GM19043 (cell line): ENCODE measurements at regions not wholly inside any gene's neighbourhood (a gene's known extent, or its start where the extent isn't known, plus 50 kb on each side); places are given as distances from the start of the nearest gene placed in this dataset.
"Not testable (repeated sequence)": the region's sequence is repeated elsewhere in the genome, so short reads cannot be mapped to it uniquely, and the experiment has no call there.

Source experiments
- ATAC-seq: cut with Tn5 transposase; IDR thresholded peaks from one replicate; pipeline ENCODE4 v1.9.1; 2021; ENCODE audit warnings: low read depth; ENCODE audit not compliant: unreplicated experiment

DNA sequence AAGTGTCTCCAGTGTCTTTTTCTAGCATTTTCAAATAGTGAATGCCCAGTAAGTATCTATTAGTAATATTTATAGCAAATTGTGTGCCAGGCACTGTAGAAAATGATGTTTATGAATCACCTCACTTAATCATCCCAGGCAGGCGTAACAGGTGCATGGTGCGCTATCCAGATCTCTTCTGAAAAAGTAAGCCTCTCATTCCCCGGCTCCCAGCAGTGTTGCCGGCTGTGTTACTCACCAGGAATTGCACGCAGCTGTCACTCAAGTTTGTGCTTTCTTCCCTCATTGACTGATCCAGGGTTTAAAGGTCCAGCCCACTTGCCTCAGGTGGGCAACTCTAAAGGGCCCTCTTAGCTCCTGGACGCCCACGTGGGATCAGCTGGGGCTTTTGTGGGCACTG, 173.8 kb upstream of the RASSF8 start:
- ATAC-seq: no peak

DNA sequence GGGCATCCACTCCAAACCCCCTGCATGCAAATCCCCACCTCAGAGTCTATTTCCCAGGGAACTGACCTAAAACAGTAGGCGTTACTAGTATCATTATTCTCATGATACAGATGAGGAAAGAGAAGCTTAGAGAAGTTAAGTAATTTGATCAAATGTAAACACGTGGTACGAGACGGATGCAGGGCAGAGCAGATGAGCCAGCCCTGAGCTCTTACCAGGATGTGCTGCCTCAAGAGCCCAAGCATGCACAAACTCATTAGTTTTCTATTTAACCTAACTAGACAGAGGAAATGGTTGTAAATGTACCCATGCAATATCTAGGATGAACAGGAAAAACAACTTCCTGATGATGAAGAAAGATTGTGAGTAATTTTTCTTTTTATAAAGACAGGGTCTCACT, 173.3 kb upstream of the RASSF8 start:
- ATAC-seq: no peak

DNA sequence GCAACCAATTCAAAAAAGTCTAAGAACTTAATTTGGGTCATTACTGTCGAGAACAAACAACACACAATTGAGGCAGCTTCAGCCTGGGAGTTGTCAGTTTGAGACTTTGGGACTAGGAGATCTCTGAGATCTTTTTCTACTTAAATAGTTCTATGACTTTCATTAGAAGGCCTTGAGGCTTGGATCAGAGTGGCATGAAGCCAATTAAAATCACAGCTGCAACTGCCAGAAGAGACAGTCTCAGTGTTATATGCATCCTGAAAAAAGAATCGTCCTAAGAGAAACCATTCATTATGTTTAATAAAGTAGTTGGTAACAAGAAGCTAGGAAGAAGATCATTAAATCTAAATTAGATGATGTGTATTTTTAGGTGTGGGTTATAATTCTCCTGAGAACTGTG, 170.8 kb upstream of the RASSF8 start:
- no peak for ATAC-seq

DNA sequence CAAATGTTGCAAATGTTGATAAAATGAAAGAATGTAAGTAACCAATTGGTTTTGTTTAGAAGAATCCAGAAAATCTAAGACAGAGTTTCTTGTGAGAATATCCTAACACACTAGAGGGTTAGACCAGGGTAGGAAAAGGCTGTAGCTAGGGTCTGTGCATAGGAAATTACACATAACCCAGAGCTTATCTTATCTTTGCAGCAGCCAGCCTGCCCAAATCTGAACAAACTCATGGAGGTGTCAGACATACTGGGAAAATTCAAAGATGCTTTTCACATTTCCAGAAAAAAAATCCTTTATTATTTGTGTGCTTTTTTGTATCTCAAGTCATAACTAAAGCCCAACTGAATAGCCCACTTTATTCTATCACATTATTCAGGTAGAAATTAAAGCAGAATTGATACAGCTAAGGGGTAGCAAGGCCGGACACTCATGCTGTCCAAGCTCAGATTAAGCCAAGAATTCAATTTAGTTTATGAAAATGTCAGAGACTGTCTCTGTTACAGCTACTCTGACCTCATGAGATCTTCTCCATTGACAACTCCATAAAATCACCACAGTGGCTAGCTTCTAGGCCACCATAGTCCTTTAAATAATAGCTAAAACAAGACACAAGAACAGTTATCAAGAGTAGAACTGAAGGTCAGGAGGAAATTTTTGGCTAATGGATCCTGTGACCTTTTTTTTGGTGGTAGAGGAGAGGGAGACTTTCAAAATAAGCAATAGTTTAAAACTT, 169.6 kb upstream of the RASSF8 start:
- ATAC-seq: no peak

GRCh38 chr12:25789541-25789944, 168.9 kb upstream of the RASSF8 start:
- ATAC-seq: no peak

DNA sequence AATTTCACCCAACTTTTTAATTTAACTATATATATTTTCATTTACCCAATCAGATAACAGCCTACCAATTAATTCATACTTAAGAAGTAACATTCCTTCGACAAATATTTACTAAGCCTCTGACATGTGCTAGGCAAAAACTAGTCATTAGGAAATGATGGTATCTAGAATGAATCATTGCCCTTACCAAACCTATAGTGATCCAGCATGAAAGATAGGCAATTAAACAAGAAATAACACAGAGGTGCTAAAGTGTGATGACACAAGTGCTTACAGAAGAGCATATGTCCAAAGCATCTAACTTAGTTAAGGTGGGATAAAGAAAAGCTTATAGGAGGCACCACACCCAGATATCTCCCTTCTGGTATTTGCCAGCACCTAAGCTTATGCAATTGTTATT, 166.5 kb upstream of the RASSF8 start:
- no peak for ATAC-seq

DNA sequence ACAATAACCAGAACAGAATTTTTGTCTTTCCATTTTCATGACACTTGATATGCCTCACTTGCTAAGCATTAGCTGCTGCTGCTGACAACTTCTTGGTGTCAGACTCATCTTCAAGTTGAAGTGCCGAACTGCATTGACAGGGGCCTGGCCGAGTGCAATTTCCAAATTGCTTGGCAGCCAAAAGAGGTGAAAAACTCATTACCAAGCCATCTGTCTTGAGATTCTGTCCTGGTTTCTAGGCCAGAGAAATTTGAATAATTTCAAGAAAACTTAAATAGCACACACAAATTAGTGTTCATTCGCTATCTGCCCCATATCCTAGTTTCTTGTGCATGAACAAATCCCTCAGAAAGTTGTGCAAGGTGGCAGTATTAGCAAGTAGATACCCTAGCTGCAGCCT, 165.3 kb upstream of the RASSF8 start:
- ATAC-seq: no peak

- ATAC-seq: no peak
These were observed 163.9 kb upstream of the RASSF8 start for GRCh38 chr12:25794571-25794970.

GRCh38 chr12:25796523-25797000, 161.9 kb upstream of the RASSF8 start:
- ATAC-seq: no peak

- no peak for ATAC-seq
These were observed 161.1 kb upstream of the RASSF8 start for GRCh38 chr12:25797386-25797785.

DNA sequence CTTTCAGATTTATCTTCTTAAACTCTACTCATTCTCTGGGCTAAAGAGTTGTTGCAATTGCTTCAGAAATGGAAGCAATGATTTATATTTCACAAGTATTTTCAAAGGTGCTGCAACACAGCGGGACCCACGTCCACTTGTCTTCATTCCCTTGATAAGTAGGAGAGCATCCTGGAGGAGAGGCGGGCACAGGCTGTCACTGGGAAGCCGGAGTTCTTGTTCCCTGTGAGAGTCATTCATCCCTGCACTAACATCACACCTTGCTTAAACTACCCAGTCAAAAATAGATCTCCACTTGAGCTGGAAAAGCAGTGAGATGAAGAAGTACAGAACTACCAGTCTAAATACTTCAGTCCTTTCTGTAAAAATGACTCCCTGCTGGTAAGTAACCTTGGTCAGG, 160.5 kb upstream of the RASSF8 start:
- ATAC-seq: no peak

- ATAC-seq: no peak
These were observed 158.4 kb upstream of the RASSF8 start for GRCh38 chr12:25800101-25800500.

DNA sequence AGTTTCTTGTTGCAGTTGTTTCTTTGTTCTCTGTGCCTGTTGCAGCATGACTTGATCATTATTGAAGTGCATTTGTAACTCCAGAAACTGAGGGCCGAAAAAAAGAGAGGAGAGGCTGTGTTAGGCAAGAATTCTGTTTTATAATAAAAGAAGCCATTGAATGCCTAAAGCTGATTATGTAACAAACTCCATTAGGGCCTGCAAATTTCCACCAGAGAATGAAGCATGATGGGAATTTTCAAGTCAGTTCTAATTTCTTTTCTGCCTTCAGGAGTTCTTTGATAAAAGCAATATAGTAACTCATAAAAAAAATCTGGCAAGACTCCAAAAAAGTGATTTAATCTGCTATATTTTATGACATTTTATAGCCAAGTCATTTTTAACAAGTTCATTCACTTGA, 156.7 kb upstream of the RASSF8 start:
- ATAC-seq: no peak

DNA sequence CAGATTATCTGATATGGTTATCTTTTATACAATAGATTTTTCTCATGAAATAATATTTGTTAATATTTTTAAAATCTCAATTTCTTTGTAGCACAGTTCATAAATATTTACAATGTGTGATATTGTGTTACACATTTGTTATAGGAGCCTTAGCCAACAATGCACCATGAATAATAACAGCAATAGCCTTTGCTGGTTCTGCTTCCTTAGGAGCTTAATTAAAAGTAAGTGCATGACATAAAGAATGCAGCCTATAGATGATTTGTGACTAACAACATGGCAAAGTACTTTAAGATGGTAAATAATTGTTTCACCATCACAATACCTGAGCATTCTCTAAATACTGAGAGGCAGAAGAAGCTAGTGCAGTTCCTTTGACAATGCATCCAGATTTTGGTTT, 156.3 kb upstream of the RASSF8 start:
- ATAC-seq: no peak

DNA sequence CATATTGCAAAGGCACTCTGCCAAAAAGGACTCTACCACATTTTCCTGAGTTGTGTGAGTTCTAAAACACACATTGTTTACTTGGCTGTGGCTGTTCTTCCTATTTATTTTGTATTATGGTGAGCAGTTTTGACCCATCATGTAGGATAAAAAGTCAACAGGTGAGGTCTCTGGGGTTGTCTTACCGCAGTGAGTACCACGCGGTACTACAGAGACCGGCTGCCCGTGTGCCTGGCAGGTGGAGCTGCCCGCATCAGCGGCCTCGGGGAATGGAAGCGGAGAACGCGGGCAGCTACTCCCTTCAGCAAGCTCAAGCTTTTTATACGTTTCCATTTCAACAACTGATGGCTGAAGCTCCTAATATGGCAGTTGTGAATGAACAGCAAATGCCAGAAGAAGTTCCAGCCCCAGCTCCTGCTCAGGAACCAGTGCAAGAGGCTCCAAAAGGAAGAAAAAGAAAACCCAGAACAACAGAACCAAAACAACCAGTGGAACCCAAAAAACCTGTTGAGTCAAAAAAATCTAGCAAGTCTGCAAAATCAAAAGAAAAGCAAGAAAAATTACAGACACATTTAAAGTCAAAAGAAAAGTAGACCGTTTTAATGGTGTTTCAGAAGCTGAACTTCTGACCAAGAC, 155.3 kb upstream of the RASSF8 start:
- ATAC-seq: not testable (repeated sequence)

DNA sequence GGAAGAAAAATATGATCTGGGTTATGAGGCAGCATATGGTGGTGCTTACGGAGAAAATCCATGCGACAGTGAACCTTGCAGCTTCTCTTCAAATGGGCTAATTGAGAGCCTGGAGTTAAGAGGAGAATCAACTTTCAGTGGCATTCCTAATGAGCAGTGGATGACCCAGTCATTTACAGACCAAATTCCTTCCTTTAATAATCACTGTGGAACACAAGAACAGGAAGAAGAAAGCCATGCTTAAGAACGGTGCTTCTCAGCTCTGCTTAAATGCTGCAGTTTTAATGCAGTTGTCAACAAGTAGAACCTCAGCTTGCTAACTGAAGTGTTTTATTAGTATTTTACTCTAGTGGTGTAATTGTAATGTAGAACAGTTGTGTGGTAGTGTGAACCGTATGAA, 154.2 kb upstream of the RASSF8 start:
- ATAC-seq: not testable (repeated sequence)

DNA sequence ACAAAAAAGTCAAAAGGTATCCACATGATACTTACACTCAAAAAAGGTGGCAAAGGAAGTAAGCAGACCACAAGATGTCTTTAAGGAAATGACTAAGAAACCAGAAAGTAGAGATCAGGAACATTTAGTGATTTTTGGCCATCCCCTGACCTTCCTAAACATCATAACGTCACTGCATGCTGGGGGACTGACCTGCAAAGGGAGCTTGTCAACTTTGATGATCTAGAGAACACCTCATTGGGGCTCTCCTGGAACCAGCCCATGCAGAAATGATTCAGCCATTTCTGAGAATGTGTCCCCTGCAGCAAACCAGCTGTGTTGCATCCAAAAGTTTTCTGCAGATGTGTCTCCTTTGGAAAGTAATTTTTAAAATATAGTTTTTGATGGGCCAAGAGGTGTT, 152.2 kb upstream of the RASSF8 start:
- ATAC-seq: no peak

DNA sequence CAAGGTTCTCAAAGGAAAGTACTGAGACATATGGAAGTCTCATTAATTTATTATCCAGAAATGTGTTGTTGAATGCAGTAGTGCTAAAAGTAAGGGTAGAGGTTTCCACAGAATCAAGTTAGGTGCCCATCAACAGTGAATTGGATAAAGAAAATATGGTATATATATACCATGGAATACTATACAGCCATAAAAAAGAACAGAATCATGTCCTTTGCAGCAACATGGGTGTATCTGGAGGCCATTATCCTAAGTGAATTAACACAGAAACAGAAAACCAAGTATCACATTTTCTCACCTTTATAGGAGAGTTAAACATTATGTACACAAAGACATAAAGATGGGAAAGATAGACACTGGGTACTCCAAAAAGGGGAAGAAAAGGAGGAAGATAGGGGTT, 149.9 kb upstream of the RASSF8 start:
- ATAC-seq: no peak

GRCh38 chr12:25810683-25811082, 147.8 kb upstream of the RASSF8 start:
- ATAC-seq: no peak

- ATAC-seq: peak; percentile 63
These were observed 146.8 kb upstream of the RASSF8 start for GRCh38 chr12:25811656-25812126.

DNA sequence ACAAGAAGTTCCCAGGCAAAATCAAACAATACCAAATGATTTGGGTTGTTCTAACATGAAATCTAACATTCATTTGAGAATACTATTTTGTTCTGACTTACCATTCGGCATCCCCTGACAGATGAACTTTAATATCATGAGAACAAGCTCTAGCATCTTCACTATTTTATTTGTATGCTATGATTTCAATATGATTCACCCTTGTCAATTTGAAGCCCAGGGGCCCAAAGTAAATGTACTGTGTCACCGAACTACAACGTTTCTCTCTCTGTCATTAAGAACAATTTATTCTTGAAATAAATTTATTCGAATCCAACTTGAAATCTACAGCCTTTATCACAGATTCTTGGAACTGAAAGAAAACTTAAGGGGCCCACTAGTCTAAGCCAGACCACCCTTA, 146.2 kb upstream of the RASSF8 start:
- ATAC-seq: no peak

GRCh38 chr12:25813843-25814242, 144.6 kb upstream of the RASSF8 start:
- ATAC-seq: no peak
